ENCODE measurements at regions not wholly inside any gene's neighbourhood (a gene's known extent, or its start where the extent isn't known, plus 50 kb on each side); places are given as distances from the start of the nearest gene placed in this dataset.

DNA sequence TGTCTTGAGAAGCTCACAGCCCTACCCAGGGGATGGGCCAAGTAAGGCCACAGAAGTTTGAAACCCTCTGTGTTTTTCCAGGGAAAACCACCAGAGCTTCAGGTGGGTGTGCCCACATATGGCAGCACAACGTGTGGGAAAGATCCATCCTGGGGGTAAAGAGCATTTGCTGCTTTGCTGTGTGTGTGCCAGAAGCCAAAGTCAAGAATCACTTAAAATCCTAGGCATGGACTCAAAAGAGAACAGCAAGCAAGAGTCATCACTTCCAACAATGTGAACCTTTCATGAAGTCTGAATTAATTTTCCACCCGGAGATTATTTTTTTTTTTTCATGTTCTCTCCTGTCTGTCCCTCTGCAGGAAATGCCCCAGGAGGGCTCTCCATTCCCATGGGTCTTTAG, 308.2 kb upstream of the SGK1 start:
- BruUV-seq (replicated peaks), result no TSS peak
- H3K9me1 ChIP-seq (ENCODE audit: control insufficient read depth, insufficient read depth, low read length), result no peaks in the 10 kb centered on the region
- no peak for TF ChIP-seq KLF16 (IDR thresholded peaks at IDR 0.05)
- no peak for TF ChIP-seq MCM3 (IDR thresholded peaks at IDR 0.05)
- TF ChIP-seq ATF1 (CRISPR knock-in tag; IDR thresholded peaks at IDR 0.05), result no peak
- TF ChIP-seq ATF1 (tag; IDR thresholded peaks at IDR 0.05), result no peak
- no peak for TF ChIP-seq HMGN3 (IDR thresholded peaks at IDR 0.05; ENCODE audit: borderline replicate concordance, extremely low read depth, insufficient read length, low read depth, low read length)
- no peak for TF ChIP-seq ZC3H8 (IDR thresholded peaks at IDR 0.05)
- no peak for TF ChIP-seq THRAP3 (IDR thresholded peaks at IDR 0.05; ENCODE audit: borderline replicate concordance)
- TF ChIP-seq SMAD2 (IDR thresholded peaks at IDR 0.05; ENCODE audit: low read depth, low read length), result no peak
- no peak for TF ChIP-seq NFXL1 (CRISPR knock-in tag; IDR thresholded peaks at IDR 0.05)
- no peak for TF ChIP-seq MEF2D (tag; conservative IDR thresholded peaks at IDR 0.05; ENCODE audit: low read depth)
- no peak for TF ChIP-seq BRF2 (IDR thresholded peaks at IDR 0.05; ENCODE audit: borderline replicate concordance, insufficient read depth, insufficient read length)
- TF ChIP-seq MEIS2 (IDR thresholded peaks at IDR 0.05; ENCODE audit: partially characterized antibody), result no peak
- no peak for TF ChIP-seq CEBPB (tag; IDR thresholded peaks at IDR 0.05)
- no peak for TF ChIP-seq POLR2G (IDR thresholded peaks at IDR 0.05; ENCODE audit: low read depth, low read length)
- ATAC-seq (no peak), FAIRE-seq (no peak), DNase-seq (ENCODE audit: extremely low read depth in 1 of 4, low spot score in 3 of 4) (no peak)
- POLR2A ChIA-PET, result no interaction called here
- H3K9me3 ChIP-seq (replicated peaks; ENCODE audit: control insufficient read depth, insufficient read depth, low read depth, low read length), result no peaks in the 10 kb centered on the region
- peaks cover 0 to 9% of the 10 kb centered on the region in 2 experiments; a peak in 3 of 5 replicates for H3K4me1 ChIP-seq (replicated peaks in 1 of 2; ENCODE audit: control insufficient read depth in 2 of 2, insufficient read depth in 2 of 2, low read length in 2 of 2)
- CTCF ChIA-PET (ENCODE audit: low intra/inter-chr PET ratio), result no interaction called here
- peaks cover 0 to 2% of the 10 kb centered on the region in 2 experiments; a peak in 4 of 5 replicates for H3K27me3 ChIP-seq (ENCODE audit: control insufficient read depth in 2 of 2, insufficient read depth in 2 of 2, low read length in 2 of 2)
- no peaks in the 10 kb centered on the region for H3K36me3 ChIP-seq (ENCODE audit: control insufficient read depth, insufficient read depth, low read length)
- WGBS (ENCODE audit: insufficient coverage, low coverage, missing lambda C conversion rate), result 0% methylated on average over 2 of the region's 2 CpGs
- no peak overlapping the region for H3K9ac ChIP-seq (ENCODE audit: insufficient read depth in 1 of 2, low read depth in 2 of 2, low read length in 2 of 2)
- in situ Hi-C loops (cut with MboI) (no loop called here), intact Hi-C loops (cut with micrococcal nuclease) (no loop called here)
- H3K4me2 ChIP-seq (ENCODE audit: insufficient read depth, low read length), result no peak overlapping the region
- no peak overlapping the region for H2AFZ ChIP-seq (ENCODE audit: low read depth, low read length)
- no peak overlapping the region for H3K4me3 ChIP-seq
- no peak overlapping the region for H3K27ac ChIP-seq (ENCODE audit: extremely low read depth, low read depth, low read length)
- H4K20me1 ChIP-seq (replicated peaks; ENCODE audit: control insufficient read depth, insufficient read depth, low read length), result no peaks in the 10 kb centered on the region
- no peaks in the 10 kb centered on the region for H3K79me2 ChIP-seq (ENCODE audit: control insufficient read depth, insufficient read depth, low read length)
